GM20431 (cell line): ENCODE measurements at regions not wholly inside any gene's neighbourhood (a gene's known extent, or its start where the extent isn't known, plus 50 kb on each side); places are given as distances from the start of the nearest gene placed in this dataset.
"Not testable (repeated sequence)": the region's sequence is repeated elsewhere in the genome, so short reads cannot be mapped to it uniquely, and the experiment has no call there.

ENCODE experiments used
- in situ Hi-C: fragments of 300-500 bp; cut with MseI, MboI; formaldehyde crosslinking; loops from one replicate; pipeline ENCODE4 v1.15.0; 2020; ENCODE audit warnings: low sequenced_read_pairs; ENCODE audit not compliant: unreplicated experiment

GRCh38 chr12:131298526-131299369 is 345.0 kb downstream of the ADGRD1 start:
- in situ Hi-C loops, result not testable (repeated sequence)

GRCh38 chr12:131299370-131299701 is 345.6 kb downstream of the ADGRD1 start:
- in situ Hi-C loops, result not testable (repeated sequence)

GRCh38 chr12:131303576-131303975 is 349.9 kb downstream of the ADGRD1 start:
- in situ Hi-C loops, result not testable (repeated sequence)

- in situ Hi-C loops, result not testable (repeated sequence)
Observed at GRCh38 chr12:131304642-131305041, 350.9 kb downstream of the ADGRD1 start.

GRCh38 chr12:131309700-131310099 is 356.0 kb downstream of the ADGRD1 start:
- in situ Hi-C loops, result no loop called here

DNA sequence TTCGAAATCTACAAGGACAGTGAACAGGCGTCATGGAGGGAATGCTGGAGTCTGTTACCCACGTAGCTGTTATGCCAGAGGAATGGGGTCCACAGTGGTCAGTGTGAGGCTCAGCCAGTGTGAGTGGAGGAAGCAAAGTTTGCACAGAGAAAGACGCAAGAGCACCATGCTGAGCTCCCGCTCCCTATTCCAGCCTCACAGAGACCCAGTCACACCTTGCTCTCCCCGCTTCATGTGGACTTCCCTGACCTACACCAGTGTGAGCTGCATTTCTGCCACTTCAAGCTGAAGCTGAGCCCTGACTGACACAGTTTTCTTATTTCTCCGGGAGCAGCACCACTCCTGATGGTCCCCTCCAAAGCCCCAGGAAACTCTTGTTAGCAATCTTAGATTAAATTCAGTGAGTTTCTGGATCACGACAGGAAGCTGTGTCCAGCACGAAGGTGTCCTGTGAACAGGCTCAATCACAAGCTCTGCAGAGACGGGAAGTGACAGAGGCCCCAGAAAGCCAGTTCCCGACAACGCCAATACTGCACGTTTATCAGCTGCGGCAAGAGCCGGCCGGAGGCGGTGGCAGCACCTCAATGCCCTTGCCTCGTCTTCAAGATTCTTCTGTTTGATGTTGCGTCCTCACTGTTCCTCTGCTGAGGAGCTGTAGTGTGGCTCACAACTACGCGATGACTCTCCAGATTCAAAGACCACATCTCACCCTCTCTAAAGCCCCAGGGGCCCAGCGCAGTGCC is 356.7 kb downstream of the ADGRD1 start:
- in situ Hi-C loops, result not testable (repeated sequence)

- in situ Hi-C loops, result not testable (repeated sequence)
Observed at GRCh38 chr12:131311279-131311722, 357.6 kb downstream of the ADGRD1 start.

DNA sequence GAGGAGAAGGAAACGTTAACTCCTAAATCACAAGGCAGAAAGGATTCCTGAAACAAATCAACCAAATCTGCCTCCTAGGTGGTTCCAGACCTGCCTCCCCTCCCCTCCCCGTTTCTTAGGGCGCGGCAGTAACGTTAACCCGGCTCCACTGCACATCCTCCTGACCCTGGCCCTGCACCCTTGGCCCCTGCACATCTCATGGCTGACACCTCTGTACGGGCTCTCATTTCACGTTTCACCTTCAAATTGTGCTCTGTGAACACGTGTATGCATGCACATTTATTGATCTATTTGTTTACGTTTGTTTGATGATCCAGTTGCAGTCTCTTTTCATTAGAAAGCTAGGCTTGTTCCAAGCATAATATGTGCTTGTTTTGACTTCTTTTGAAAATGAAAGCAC is 358.1 kb downstream of the ADGRD1 start:
- in situ Hi-C loops, result no loop called here

GRCh38 chr12:131312382-131312781 is 358.7 kb downstream of the ADGRD1 start:
- in situ Hi-C loops, result not testable (repeated sequence)

DNA sequence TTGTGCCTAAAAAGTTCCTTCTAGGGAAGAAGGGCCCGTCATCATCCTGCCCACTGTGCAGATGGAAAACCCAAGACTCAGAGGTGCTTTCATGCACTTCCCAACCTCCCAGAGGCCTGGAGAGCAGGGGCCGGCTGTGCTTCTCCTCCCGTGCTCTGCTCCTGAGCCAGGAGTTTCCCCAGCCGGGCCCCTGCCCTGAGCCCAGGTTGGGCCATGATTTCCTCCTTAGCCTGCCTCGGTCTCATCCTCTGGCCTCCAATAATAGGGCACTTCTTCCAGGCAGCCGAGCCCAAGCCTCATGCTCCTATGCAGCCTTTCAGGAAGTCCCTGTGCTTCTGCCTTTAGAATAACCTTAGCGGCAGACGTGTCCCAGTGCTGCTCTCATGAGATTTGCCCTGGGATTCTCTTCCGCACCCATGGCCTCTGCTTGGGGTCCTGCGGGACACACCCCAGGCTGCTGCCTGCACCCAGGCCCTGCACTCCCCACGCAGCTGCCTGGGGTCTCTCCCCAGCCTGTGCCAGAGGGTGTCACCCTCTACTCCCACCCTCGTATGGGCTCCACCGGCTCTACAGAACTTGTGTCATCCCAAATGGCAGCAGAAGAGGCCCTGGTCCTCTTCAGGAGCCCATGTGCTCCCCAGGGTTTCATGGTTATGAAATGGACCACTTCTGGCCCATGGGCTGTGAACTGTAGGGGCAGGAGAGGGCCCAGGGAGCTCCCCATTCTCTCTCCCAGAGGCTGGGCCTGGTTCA is 359.3 kb downstream of the ADGRD1 start:
- in situ Hi-C loops, result no loop called here

GRCh38 chr12:131313635-131314034 is 359.9 kb downstream of the ADGRD1 start:
- in situ Hi-C loops, result no loop called here

- in situ Hi-C loops, result no loop called here
Observed at GRCh38 chr12:131314524-131315090, 360.9 kb downstream of the ADGRD1 start.

DNA sequence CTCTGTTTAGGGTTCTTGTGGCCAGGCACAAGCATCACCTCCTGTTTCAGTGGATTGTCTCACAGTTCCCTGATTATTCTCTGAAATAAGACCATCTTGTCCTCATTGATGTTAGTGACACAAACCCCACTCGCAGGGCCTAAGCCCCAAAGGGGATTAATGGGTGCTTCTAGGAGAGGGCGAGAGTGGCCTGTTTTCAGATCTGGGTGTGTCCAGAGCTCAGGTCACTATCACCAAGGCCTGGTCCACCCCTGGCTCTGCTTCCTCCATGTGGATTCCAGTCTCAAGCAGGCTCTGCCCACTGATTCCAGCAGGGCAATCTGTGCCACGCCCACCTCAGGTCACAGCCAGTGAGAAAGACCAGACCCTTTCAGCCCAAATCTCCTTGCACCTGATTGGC is 361.9 kb downstream of the ADGRD1 start:
- in situ Hi-C loops, result no loop called here

GRCh38 chr12:131316388-131316787 is 362.7 kb downstream of the ADGRD1 start:
- in situ Hi-C loops, result no loop called here

DNA sequence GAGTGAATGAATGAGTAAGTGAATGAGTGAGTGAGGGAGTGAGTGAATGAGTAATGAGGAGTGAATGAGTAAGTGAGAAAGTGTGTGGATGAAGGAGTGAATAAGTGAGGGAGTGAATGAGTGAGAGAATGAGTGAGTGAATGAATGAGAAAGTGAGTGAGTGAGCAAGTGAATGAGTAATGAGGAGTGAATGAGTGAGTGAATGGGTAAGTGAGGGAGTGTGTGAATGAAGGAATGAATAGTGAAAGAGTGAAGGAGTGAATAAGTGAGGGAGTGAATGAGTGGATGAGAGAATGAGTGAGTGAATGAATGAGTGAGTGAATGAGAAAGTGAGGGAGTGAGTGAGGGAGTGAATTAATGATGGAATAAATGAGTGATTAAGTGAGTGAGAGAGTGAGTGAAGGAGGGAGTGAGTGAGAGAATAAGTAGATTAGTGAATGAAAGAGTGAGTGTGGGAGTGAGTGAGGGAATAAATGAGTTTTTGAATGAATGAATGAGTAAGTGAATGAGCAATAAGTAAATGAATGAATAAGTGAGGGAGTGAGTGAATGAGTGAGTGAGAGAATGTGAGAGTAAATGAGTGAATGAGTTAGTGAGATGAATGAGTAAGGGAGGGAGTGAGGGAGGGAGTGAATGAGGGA is 364.5 kb downstream of the ADGRD1 start:
- in situ Hi-C loops, result no loop called here

DNA sequence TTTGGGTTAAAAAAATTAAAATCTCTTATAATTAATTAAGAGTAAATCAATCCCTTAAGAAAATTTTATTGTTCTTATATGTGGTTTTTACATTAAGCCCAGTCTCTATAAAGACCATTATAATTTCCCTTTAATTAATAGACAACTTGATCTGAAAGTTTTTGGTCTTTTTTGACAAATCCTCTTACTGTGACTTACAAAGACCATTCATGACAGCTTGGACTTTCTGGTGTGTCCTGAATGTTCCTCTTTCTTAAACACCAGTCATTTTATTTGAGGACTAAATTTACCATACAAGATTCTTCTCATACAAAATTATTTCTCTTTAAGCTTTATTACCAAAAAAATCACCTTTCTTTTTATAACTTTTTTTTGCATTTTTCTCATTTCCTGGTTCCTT is 368.3 kb downstream of the ADGRD1 start:
- in situ Hi-C loops, result no loop called here

DNA sequence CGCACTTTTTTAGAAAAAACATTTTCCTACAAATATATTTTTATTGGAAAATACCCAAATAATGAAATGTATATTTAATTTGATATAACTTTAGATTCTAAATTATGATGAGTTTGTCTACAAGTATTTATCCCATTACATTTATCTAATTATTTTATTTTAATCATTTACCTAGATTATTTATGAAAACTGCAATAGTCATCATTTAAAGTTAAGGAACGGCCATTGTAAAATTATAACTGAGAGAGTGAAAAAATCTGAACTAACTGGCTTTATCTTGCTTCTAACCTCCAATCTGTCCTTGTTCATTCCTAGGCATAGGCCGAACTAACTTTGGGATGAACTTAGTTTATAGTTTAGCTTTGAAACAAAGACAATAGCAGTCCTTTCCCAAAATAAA is 368.8 kb downstream of the ADGRD1 start:
- in situ Hi-C loops, result not testable (repeated sequence)

- in situ Hi-C loops, result no loop called here
Observed at GRCh38 chr12:131323879-131324278, 370.2 kb downstream of the ADGRD1 start.

DNA sequence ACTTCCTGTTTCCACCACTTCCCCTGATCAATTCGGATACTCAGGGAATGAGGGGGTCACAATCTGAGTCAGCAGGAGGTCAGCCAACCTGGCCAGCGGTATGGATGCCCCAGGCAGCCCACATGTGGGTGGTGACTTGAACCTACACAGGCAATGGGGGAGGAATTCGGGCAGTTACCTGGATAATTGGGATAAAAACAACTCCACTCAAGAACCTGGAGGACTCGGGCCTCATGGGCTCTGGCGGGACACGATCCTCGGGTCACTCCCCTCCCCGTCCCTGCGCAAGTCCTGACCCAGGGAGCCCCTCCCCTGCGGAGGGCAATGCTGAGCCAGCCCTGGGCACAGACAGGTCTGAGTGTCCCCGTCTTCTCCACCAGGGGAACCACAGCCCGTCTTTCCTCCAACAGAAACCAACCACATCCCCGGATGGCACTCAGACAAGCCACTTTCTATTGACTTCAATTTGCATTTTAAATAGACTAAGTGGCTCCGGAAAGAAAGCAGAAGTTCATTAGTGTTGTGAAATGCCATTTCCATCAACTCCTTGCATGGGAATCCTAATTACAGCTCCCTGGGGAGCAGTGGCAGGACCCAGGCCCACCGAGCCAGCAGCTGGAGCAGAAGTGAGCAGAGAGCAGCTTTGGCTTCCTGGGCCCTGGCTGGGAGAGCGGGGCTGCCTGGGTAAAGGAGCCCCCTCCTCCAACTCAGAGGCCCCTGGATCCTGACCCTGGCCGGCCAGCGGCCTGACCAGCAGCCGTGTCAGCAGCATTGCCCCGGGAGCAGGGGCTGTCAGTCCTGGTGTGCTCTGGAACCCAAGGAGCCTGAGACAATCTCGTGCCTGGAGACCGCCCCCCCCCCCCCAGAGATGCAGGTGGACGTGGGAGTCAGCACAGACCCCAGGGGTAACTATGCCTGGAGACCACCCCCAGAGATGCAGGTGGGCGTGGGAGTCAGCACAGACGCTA is 374.1 kb downstream of the ADGRD1 start:
- in situ Hi-C loops, result no loop called here
